ENCODE measurements at regions not wholly inside any gene's neighbourhood (a gene's known extent, or its start where the extent isn't known, plus 50 kb on each side); places are given as distances from the start of the nearest gene placed in this dataset.

DNA sequence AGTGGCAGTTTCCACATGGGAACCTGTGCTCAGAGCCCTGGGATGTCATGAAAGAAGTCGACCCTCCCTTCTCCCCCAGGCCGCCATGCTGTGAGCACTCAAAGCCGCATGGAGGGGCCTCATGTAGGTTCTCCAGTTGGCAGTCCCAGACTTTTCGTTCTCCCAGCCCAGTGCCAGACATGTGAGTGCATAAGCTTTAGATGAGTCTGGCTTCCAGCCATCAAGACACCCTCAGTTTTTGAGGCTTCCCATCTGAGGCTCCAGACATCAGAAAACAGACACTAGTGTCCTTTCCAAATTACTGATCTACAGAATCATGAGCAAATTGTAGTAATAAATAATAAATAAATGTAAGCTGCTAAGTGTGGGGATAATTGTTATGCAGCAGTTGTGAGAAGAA lies 136.5 kb upstream of the AGBL1 start:
- Histone ChIP-seq H3K27me3 (ENCODE audit: control insufficient read depth, low read length) (no peaks in the 10 kb centered on the region), H3K4me1 (ENCODE audit: control insufficient read depth, low read length) (no peaks in the 10 kb centered on the region), H3K36me3 (ENCODE audit: control insufficient read depth, low read length) (no peaks in the 10 kb centered on the region), H3K4me3 (ENCODE audit: low read length) (no peak overlapping the region), H3K9me2 (replicated peaks; ENCODE audit: control insufficient read depth, low read length) (no peaks in the 10 kb centered on the region), H3K9me3 (ENCODE audit: control insufficient read depth, insufficient read depth, low read length) (no peaks in the 10 kb centered on the region), H3K27ac (ENCODE audit: low read depth, low read length) (no peak overlapping the region), H3F3A (ENCODE audit: control insufficient read depth, insufficient read depth) (no peaks in the 10 kb centered on the region), H3K79me2 (ENCODE audit: control insufficient read depth, low read length) (no peaks in the 10 kb centered on the region), H4K20me1 (ENCODE audit: control insufficient read depth, insufficient read depth, low read depth, low read length) (no peaks in the 10 kb centered on the region), H3K4me2 (ENCODE audit: low read length) (no peak overlapping the region)
- TF ChIP-seq, protein P1, sequence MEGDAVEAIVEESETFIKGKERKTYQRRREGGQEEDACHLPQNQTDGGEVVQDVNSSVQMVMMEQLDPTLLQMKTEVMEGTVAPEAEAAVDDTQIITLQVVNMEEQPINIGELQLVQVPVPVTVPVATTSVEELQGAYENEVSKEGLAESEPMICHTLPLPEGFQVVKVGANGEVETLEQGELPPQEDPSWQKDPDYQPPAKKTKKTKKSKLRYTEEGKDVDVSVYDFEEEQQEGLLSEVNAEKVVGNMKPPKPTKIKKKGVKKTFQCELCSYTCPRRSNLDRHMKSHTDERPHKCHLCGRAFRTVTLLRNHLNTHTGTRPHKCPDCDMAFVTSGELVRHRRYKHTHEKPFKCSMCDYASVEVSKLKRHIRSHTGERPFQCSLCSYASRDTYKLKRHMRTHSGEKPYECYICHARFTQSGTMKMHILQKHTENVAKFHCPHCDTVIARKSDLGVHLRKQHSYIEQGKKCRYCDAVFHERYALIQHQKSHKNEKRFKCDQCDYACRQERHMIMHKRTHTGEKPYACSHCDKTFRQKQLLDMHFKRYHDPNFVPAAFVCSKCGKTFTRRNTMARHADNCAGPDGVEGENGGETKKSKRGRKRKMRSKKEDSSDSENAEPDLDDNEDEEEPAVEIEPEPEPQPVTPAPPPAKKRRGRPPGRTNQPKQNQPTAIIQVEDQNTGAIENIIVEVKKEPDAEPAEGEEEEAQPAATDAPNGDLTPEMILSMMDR (IDR thresholded peaks at IDR 0.05; ENCODE audit: low read depth, low read length, poor library complexity, severe bottlenecking), result no peak
- no peak for TF ChIP-seq EZH2phosphoT487 (IDR thresholded peaks at IDR 0.05; ENCODE audit: borderline replicate concordance, low read length)

DNA sequence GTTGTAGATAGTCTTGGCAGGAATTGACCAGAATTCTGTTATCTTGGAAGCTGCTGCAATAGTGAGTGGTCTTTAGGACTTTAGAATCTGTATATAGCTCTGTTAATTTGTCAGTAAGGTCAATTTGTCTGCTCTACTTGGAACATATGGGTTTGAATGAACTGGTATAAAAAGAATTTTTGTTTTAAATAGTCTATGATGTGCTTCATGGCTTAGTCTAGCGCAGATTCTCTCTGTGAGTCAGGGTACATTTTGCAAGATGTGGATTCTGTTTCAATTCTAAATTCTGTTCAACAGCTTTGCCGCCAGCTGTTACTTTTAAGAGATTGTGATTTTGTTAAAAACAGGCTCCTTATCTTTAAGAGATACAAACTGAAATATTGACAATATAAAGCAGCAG lies 135.9 kb upstream of the AGBL1 start:
- no peak overlapping the region for H3K4me2 ChIP-seq (ENCODE audit: low read length)
- no peaks in the 10 kb centered on the region for H3F3A ChIP-seq (ENCODE audit: control insufficient read depth, insufficient read depth)
- no peak overlapping the region for H3K27ac ChIP-seq (ENCODE audit: low read depth, low read length)
- H4K20me1 ChIP-seq (ENCODE audit: control insufficient read depth, insufficient read depth, low read depth, low read length), result no peaks in the 10 kb centered on the region
- H3K27me3 ChIP-seq (ENCODE audit: control insufficient read depth, low read length), result no peaks in the 10 kb centered on the region
- H3K9me3 ChIP-seq (ENCODE audit: control insufficient read depth, insufficient read depth, low read length), result no peaks in the 10 kb centered on the region
- no peaks in the 10 kb centered on the region for H3K36me3 ChIP-seq (ENCODE audit: control insufficient read depth, low read length)
- no peaks in the 10 kb centered on the region for H3K4me1 ChIP-seq (ENCODE audit: control insufficient read depth, low read length)
- no peaks in the 10 kb centered on the region for H3K9me2 ChIP-seq (replicated peaks; ENCODE audit: control insufficient read depth, low read length)
- H3K79me2 ChIP-seq (ENCODE audit: control insufficient read depth, low read length), result no peaks in the 10 kb centered on the region
- H3K4me3 ChIP-seq (ENCODE audit: low read length), result no peak overlapping the region
- TF ChIP-seq, protein P1 (IDR thresholded peaks at IDR 0.05; ENCODE audit: low read depth, low read length, poor library complexity, severe bottlenecking), result no peak
- TF ChIP-seq EZH2phosphoT487 (IDR thresholded peaks at IDR 0.05; ENCODE audit: borderline replicate concordance, low read length), result no peak

DNA sequence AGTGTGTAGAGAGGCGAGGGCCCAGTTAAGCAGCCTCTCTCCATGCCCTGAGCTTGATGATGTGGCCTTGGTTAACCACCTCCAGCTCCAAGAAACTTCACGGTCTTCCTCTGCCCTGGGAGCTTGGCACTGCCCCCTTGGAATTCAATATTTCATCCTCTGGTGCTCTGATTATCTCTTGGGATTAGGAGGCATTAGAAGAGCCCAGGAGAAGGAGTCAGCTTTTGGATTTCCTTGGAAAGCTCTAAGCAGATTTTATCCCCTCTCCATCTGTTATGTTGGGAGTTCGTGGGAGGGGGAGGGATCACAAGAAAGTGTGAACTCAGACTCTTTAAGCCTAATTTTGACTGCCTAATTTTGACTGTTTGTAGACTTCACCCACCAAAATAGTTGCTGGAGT lies 132.7 kb upstream of the AGBL1 start:
- H3K27me3 ChIP-seq (ENCODE audit: control insufficient read depth, low read length), result no peaks in the 10 kb centered on the region
- no peaks in the 10 kb centered on the region for H3K4me1 ChIP-seq (ENCODE audit: control insufficient read depth, low read length)
- H3K4me3 ChIP-seq (ENCODE audit: low read length), result no peak overlapping the region
- H3K9me2 ChIP-seq (replicated peaks; ENCODE audit: control insufficient read depth, low read length), result no peaks in the 10 kb centered on the region
- no peaks in the 10 kb centered on the region for H3K9me3 ChIP-seq (ENCODE audit: control insufficient read depth, insufficient read depth, low read length)
- H3K79me2 ChIP-seq (ENCODE audit: control insufficient read depth, low read length), result no peaks in the 10 kb centered on the region
- H3K27ac ChIP-seq (ENCODE audit: low read depth, low read length), result no peak overlapping the region
- H3F3A ChIP-seq (ENCODE audit: control insufficient read depth, insufficient read depth), result no peaks in the 10 kb centered on the region
- no peaks in the 10 kb centered on the region for H4K20me1 ChIP-seq (ENCODE audit: control insufficient read depth, insufficient read depth, low read depth, low read length)
- TF ChIP-seq, protein P1 (IDR thresholded peaks at IDR 0.05; ENCODE audit: low read depth, low read length, poor library complexity, severe bottlenecking), result no peak
- no peak for TF ChIP-seq EZH2phosphoT487 (IDR thresholded peaks at IDR 0.05; ENCODE audit: borderline replicate concordance, low read length)
- H3K36me3 ChIP-seq (ENCODE audit: control insufficient read depth, low read length), result no peaks in the 10 kb centered on the region
- no peak overlapping the region for H3K4me2 ChIP-seq (ENCODE audit: low read length)

DNA sequence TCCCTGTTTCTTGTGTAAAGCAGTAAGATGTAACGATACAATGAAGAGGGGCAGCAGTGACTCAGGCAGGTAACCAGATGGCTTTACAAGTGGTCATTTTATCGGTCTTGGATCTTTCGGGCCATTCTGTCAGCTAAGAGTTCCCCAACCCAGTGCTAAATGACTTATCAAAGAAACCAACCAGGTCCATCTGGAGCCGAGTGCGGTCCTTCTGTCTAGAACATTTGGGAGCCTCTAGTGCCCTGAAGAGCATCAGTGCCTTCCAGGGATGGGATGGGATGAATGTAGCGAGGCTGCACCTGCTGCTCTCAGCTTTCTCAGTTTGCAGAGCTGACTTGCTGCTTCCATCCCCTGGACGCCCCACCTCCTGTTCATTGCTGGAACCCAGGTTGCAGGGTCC lies 131.7 kb upstream of the AGBL1 start:
- Histone ChIP-seq H3K27ac (ENCODE audit: low read depth, low read length) (no peak overlapping the region), H3K27me3 (ENCODE audit: control insufficient read depth, low read length) (no peaks in the 10 kb centered on the region), H3K4me1 (ENCODE audit: control insufficient read depth, low read length) (no peaks in the 10 kb centered on the region), H3K4me2 (ENCODE audit: low read length) (no peak overlapping the region), H3F3A (ENCODE audit: control insufficient read depth, insufficient read depth) (no peaks in the 10 kb centered on the region), H3K9me3 (ENCODE audit: control insufficient read depth, insufficient read depth, low read length) (no peaks in the 10 kb centered on the region), H3K36me3 (ENCODE audit: control insufficient read depth, low read length) (no peaks in the 10 kb centered on the region), H3K9me2 (replicated peaks; ENCODE audit: control insufficient read depth, low read length) (no peaks in the 10 kb centered on the region), H3K79me2 (ENCODE audit: control insufficient read depth, low read length) (no peaks in the 10 kb centered on the region), H4K20me1 (ENCODE audit: control insufficient read depth, insufficient read depth, low read depth, low read length) (no peaks in the 10 kb centered on the region), H3K4me3 (ENCODE audit: low read length) (no peak overlapping the region)
- no peak for TF ChIP-seq EZH2phosphoT487 (IDR thresholded peaks at IDR 0.05; ENCODE audit: borderline replicate concordance, low read length)
